ELF-1 (cell line): ENCODE measurements at regions not wholly inside any gene's neighbourhood (a gene's known extent, or its start where the extent isn't known, plus 50 kb on each side); places are given as distances from the start of the nearest gene placed in this dataset.
"Not testable (repeated sequence)": the region's sequence is repeated elsewhere in the genome, so short reads cannot be mapped to it uniquely, and the experiment has no call there.

Experiments used
- DNase-seq: peaks from one replicate; pipeline ENCODE4 v3.0.0-alpha.2; 2016; ENCODE audit warnings: low read depth, low spot score

- DNase-seq, result no peak
These were observed 216.7 kb upstream of the NPVF start for GRCh38 chr7:25444991-25445390.

- no peak for DNase-seq
These were observed 220.0 kb upstream of the NPVF start for GRCh38 chr7:25448301-25448700.

- DNase-seq, result no peak
These were observed 225.7 kb upstream of the NPVF start for GRCh38 chr7:25454020-25454419.

- DNase-seq, result no peak
These were observed 226.3 kb upstream of the NPVF start for GRCh38 chr7:25454562-25455041.

- DNase-seq, result no peak
These were observed 227.5 kb upstream of the NPVF start for GRCh38 chr7:25455683-25456251.

- DNase-seq, result peak; percentile 20
These were observed 228.3 kb upstream of the NPVF start for GRCh38 chr7:25456467-25457171.

GRCh38 chr7:25459057-25459456 is 230.8 kb upstream of the NPVF start:
- DNase-seq, result no peak

GRCh38 chr7:25460433-25460832 is 232.1 kb upstream of the NPVF start:
- no peak for DNase-seq

- DNase-seq, result no peak
These were observed 241.4 kb upstream of the NPVF start for GRCh38 chr7:25469669-25470068.

GRCh38 chr7:25476863-25477499 is 248.7 kb upstream of the NPVF start:
- no peak for DNase-seq

GRCh38 chr7:25478221-25478620 is 249.9 kb upstream of the NPVF start:
- not testable (repeated sequence) for DNase-seq

GRCh38 chr7:25478925-25479324 is 250.6 kb upstream of the NPVF start:
- no peak for DNase-seq

- no peak for DNase-seq
These were observed 253.6 kb upstream of the NPVF start for GRCh38 chr7:25481891-25482290.

GRCh38 chr7:25482631-25483030 is 254.3 kb upstream of the NPVF start:
- DNase-seq, result no peak

GRCh38 chr7:25485026-25485425 is 256.7 kb upstream of the NPVF start:
- no peak for DNase-seq

- DNase-seq, result no peak
These were observed 258.4 kb upstream of the NPVF start for GRCh38 chr7:25486656-25487055.

GRCh38 chr7:25493805-25494366 is 265.6 kb upstream of the NPVF start:
- DNase-seq, result no peak

- DNase-seq, result no peak
These were observed 266.6 kb upstream of the NPVF start for GRCh38 chr7:25494896-25495295.

- DNase-seq, result no peak
These were observed 267.3 kb upstream of the NPVF start for GRCh38 chr7:25495342-25496250.

- no peak for DNase-seq
These were observed 268.4 kb upstream of the NPVF start for GRCh38 chr7:25496476-25497368.
